Fibroblast of lung (primary cell): ENCODE measurements at regions not wholly inside any gene's neighbourhood (a gene's known extent, or its start where the extent isn't known, plus 50 kb on each side); places are given as distances from the start of the nearest gene placed in this dataset.

Source experiments
- CTCF ChIP-seq, 2 donors: IDR thresholded peaks in 1 of 2; conservative IDR thresholded peaks in 1 of 2; 1 replicate in 1 of 2; 2 replicates in 1 of 2; pipeline ENCODE4 v1.5.1; 2011 to 2012; ENCODE audit warnings: low read length in 2 of 2, control low read depth in 1 of 2, inconsistent platforms in 1 of 2, low read depth in 1 of 2, mild to moderate bottlenecking in 1 of 2
- EZH2 ChIP-seq: IDR thresholded peaks from 2 replicates; pipeline ENCODE4 v1.5.1; 2012; ENCODE audit warnings: low read length, control low read depth, mild to moderate bottlenecking; ENCODE audit errors: missing control alignments

GRCh38 chr14:28576523-28576922, 190.1 kb upstream of the FOXG1 start:
- TF ChIP-seq CTCF (conservative IDR thresholded peaks at IDR 0.05 in 1 of 2, IDR thresholded peaks at IDR 0.05 in 1 of 2; ENCODE audit: low read depth in 1 of 2, low read length in 2 of 2) (no peak), EZH2 (no peak)
